ENCODE measurements at regions not wholly inside any gene's neighbourhood (a gene's known extent, or its start where the extent isn't known, plus 50 kb on each side); places are given as distances from the start of the nearest gene placed in this dataset.

- H3K27ac ChIP-seq = peak overlapping the region; percentile 86
- no peak for DNase-seq (ENCODE audit: low read depth, low spot score)
Observed at GRCh38 chr2:172228177-172228808, 125.6 kb upstream of the DLX2 start.

GRCh38 chr2:172229125-172229524 is 126.4 kb upstream of the DLX2 start:
- DNase-seq (ENCODE audit: low read depth, low spot score) = no peak
- H3K27ac ChIP-seq = peak overlapping the region; percentile 86

GRCh38 chr2:172230332-172230888 is 127.7 kb upstream of the DLX2 start:
- DNase-seq (ENCODE audit: low read depth, low spot score) = no peak
- peak overlapping the region; percentile 86 for H3K27ac ChIP-seq

GRCh38 chr2:172230889-172231401 is 128.2 kb upstream of the DLX2 start:
- DNase-seq (ENCODE audit: low read depth, low spot score) = no peak
- H3K27ac ChIP-seq = peak overlapping the region; percentile 86

- H3K27ac ChIP-seq = peak overlapping the region; percentile 86
- DNase-seq (ENCODE audit: low read depth, low spot score) = no peak
Observed at GRCh38 chr2:172231508-172231907, 128.8 kb upstream of the DLX2 start.

GRCh38 chr2:172232708-172233396 is 130.2 kb upstream of the DLX2 start:
- H3K27ac ChIP-seq = peak overlapping the region; percentile 86
- no peak for DNase-seq (ENCODE audit: low read depth, low spot score)

GRCh38 chr2:172233987-172234715 is 131.5 kb upstream of the DLX2 start:
- DNase-seq (ENCODE audit: low read depth, low spot score) = no peak
- no peak overlapping the region for H3K27ac ChIP-seq

- DNase-seq (ENCODE audit: low read depth, low spot score) = no peak
- H3K27ac ChIP-seq = no peak overlapping the region
Observed at GRCh38 chr2:172234716-172235691, 132.3 kb upstream of the DLX2 start.

GRCh38 chr2:172239944-172240590 is 137.4 kb upstream of the DLX2 start:
- no peak overlapping the region for H3K27ac ChIP-seq
- no peak for DNase-seq (ENCODE audit: low read depth, low spot score)

- DNase-seq (ENCODE audit: low read depth, low spot score) = no peak
- no peak overlapping the region for H3K27ac ChIP-seq
Observed at GRCh38 chr2:172241222-172241621, 138.5 kb upstream of the DLX2 start.

GRCh38 chr2:172242471-172242870 is 139.8 kb upstream of the DLX2 start:
- DNase-seq (ENCODE audit: low read depth, low spot score) = no peak
- H3K27ac ChIP-seq = no peak overlapping the region

- H3K27ac ChIP-seq = no peak overlapping the region
- DNase-seq (ENCODE audit: low read depth, low spot score) = no peak
Observed at GRCh38 chr2:172242961-172243360, 140.3 kb upstream of the DLX2 start.

GRCh38 chr2:172244419-172245130 is 141.9 kb upstream of the DLX2 start:
- H3K27ac ChIP-seq = no peak overlapping the region
- DNase-seq (ENCODE audit: low read depth, low spot score) = no peak

- DNase-seq (ENCODE audit: low read depth, low spot score) = no peak
- H3K27ac ChIP-seq = peak overlapping the region; percentile 99
Observed at GRCh38 chr2:172246649-172247048, 143.9 kb upstream of the DLX2 start.

- H3K27ac ChIP-seq = peak overlapping the region; percentile 99
- no peak for DNase-seq (ENCODE audit: low read depth, low spot score)
Observed at GRCh38 chr2:172247203-172247602, 144.5 kb upstream of the DLX2 start.

GRCh38 chr2:172248381-172248780 is 145.7 kb upstream of the DLX2 start:
- no peak for DNase-seq (ENCODE audit: low read depth, low spot score)
- peak overlapping the region; percentile 99 for H3K27ac ChIP-seq

GRCh38 chr2:172248785-172249187 is 146.1 kb upstream of the DLX2 start:
- peak; percentile 87 for DNase-seq (ENCODE audit: low read depth, low spot score)
- peak overlapping the region; percentile 99 for H3K27ac ChIP-seq

GRCh38 chr2:172249334-172249733 is 146.6 kb upstream of the DLX2 start:
- H3K27ac ChIP-seq = peak overlapping the region; percentile 99

GRCh38 chr2:172249986-172250385 is 147.3 kb upstream of the DLX2 start:
- DNase-seq (ENCODE audit: low read depth, low spot score) = no peak
- peak overlapping the region; percentile 99 for H3K27ac ChIP-seq

More at GRCh38 chr2:172249334-172249733, 146.6 kb upstream of the DLX2 start:
- DNase-seq (ENCODE audit: low read depth, low spot score) = no peak

Measured in epithelial cell of prostate (primary cell).